ENCODE measurements at regions not wholly inside any gene's neighbourhood (a gene's known extent, or its start where the extent isn't known, plus 50 kb on each side); places are given as distances from the start of the nearest gene placed in this dataset.
A peak's percentile ranks its signal among the peaks of the same experiment; 100 is the strongest.

DNA sequence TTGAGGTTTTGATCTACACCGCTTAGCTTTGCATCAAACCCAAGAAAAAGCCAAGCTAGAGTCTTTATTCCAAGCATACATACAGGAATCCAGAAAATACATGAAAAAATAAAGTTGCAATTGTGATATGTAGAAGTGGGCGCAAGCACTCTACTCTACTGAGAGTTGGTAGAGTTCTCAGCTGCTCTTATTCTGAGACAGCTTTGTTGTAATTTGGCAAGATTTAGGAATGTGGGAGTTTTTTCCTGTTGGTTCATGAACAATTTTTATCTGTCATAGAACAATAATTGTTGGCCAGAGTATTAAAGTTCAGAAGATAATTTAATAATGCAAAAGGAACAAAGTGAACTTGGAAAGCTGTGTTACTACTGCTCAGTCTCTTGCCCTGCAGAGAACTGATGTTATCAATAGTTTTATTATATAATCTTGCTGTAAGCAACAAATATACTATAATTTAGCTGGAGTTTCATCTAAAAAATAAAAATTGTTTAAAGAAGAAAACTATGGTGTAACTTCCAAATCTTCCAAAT, 302.0 kb upstream of the RND3 start:
- Histone ChIP-seq H3K4me1 (no peaks in the 10 kb centered on the region), H2AFZ (replicated peaks) (no peak overlapping the region), H3K27me3 (no peaks in the 10 kb centered on the region), H3F3A (ENCODE audit: low read depth) (no peaks in the 10 kb centered on the region), H3K9ac (no peak overlapping the region), H3K9me3 (ENCODE audit: low read depth) (no peaks in the 10 kb centered on the region), H3K4me2 (no peak overlapping the region), H3K27ac (no peak overlapping the region), H3K36me3 (no peaks in the 10 kb centered on the region), H3K4me3 (no peak overlapping the region), H3K79me2 (ENCODE audit: low read depth) (no peaks in the 10 kb centered on the region), H4K20me1 (ENCODE audit: low read depth) (no peaks in the 10 kb centered on the region)
- Mint-ChIP-seq H3K27ac (no peak overlapping the region), H3K27me3 (ENCODE audit: insufficient read depth, low read depth) (no peaks in the 10 kb centered on the region), H3K4me1 (peaks cover 5% of the 10 kb centered on the region), H3K9me3 (peaks cover 16% of the 10 kb centered on the region), H3K36me3 (peaks cover 1% of the 10 kb centered on the region), H3K4me3 (no peak overlapping the region)
- no peak for DNase-seq (ENCODE audit: low spot score)
- TF ChIP-seq, protein P1, sequence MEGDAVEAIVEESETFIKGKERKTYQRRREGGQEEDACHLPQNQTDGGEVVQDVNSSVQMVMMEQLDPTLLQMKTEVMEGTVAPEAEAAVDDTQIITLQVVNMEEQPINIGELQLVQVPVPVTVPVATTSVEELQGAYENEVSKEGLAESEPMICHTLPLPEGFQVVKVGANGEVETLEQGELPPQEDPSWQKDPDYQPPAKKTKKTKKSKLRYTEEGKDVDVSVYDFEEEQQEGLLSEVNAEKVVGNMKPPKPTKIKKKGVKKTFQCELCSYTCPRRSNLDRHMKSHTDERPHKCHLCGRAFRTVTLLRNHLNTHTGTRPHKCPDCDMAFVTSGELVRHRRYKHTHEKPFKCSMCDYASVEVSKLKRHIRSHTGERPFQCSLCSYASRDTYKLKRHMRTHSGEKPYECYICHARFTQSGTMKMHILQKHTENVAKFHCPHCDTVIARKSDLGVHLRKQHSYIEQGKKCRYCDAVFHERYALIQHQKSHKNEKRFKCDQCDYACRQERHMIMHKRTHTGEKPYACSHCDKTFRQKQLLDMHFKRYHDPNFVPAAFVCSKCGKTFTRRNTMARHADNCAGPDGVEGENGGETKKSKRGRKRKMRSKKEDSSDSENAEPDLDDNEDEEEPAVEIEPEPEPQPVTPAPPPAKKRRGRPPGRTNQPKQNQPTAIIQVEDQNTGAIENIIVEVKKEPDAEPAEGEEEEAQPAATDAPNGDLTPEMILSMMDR (IDR thresholded peaks at IDR 0.05) = no peak
- no peak for TF ChIP-seq EZH2 (IDR thresholded peaks at IDR 0.05)
- TF ChIP-seq EZH2phosphoT487 (IDR thresholded peaks at IDR 0.05) = no peak

DNA sequence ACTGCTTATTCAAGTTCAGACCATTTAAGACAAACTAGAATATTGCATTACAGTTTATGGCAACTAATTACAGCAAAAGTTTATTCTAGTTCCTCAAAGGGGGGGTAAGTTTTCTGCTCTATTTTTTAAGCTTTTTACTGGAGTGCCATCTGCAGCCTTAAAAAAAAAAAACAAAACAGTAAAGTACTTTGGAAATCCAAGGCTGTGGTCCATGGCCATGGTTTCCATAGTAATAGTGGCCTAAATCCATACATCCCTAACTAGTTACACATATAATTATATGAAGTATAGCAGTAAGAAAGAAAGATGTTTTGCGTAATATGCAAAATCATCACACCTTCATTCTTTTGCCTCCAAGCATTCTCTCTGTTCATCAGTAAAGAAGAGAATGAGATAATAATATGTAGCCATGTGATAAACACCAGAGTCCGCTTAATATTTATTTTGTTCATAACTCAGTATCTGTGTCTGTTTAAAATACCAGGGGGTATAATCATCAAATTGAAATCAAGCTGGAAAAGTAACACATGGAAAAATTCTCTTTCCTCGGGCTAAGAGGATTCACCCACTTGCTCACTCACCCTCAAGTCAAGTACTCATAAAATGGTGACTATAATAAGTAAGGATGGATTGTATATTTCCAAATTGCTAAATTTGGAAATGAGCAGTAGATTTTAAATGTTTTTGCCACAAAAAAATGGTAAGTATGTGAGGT, 301.1 kb upstream of the RND3 start:
- TF ChIP-seq EZH2phosphoT487 (IDR thresholded peaks at IDR 0.05) = no peak
- TF ChIP-seq EZH2 (IDR thresholded peaks at IDR 0.05) = no peak
- TF ChIP-seq, protein P1 (IDR thresholded peaks at IDR 0.05) = no peak
- H3K27me3 ChIP-seq = no peaks in the 10 kb centered on the region
- Mint-ChIP-seq H3K27ac (no peak overlapping the region), H3K27me3 (ENCODE audit: insufficient read depth, low read depth) (no peaks in the 10 kb centered on the region), H3K9me3 (peaks cover 10% of the 10 kb centered on the region), H3K4me1 (peaks cover 5% of the 10 kb centered on the region), H3K36me3 (no peaks in the 10 kb centered on the region), H3K4me3 (no peak overlapping the region)
- no peak overlapping the region for H3K4me3 ChIP-seq
- no peaks in the 10 kb centered on the region for H3F3A ChIP-seq (ENCODE audit: low read depth)
- no peaks in the 10 kb centered on the region for H3K4me1 ChIP-seq
- no peaks in the 10 kb centered on the region for H3K36me3 ChIP-seq
- no peaks in the 10 kb centered on the region for H3K9me3 ChIP-seq (ENCODE audit: low read depth)
- no peak overlapping the region for H3K9ac ChIP-seq
- no peak overlapping the region for H2AFZ ChIP-seq (replicated peaks)
- no peak for DNase-seq (ENCODE audit: low spot score)
- no peaks in the 10 kb centered on the region for H3K79me2 ChIP-seq (ENCODE audit: low read depth)
- no peak overlapping the region for H3K27ac ChIP-seq
- H3K4me2 ChIP-seq = no peak overlapping the region
- no peaks in the 10 kb centered on the region for H4K20me1 ChIP-seq (ENCODE audit: low read depth)

- Mint-ChIP-seq H3K4me3 (no peak overlapping the region), H3K27me3 (ENCODE audit: insufficient read depth, low read depth) (no peaks in the 10 kb centered on the region), H3K4me1 (peaks cover 5% of the 10 kb centered on the region), H3K36me3 (no peaks in the 10 kb centered on the region), H3K27ac (no peak overlapping the region), H3K9me3 (peaks cover 10% of the 10 kb centered on the region)
- no peaks in the 10 kb centered on the region for H3K9me3 ChIP-seq (ENCODE audit: low read depth)
- TF ChIP-seq, protein P1 (IDR thresholded peaks at IDR 0.05) = no peak
- TF ChIP-seq EZH2 (IDR thresholded peaks at IDR 0.05) = no peak
- no peaks in the 10 kb centered on the region for H4K20me1 ChIP-seq (ENCODE audit: low read depth)
- DNase-seq (ENCODE audit: low spot score) = no peak
- no peaks in the 10 kb centered on the region for H3F3A ChIP-seq (ENCODE audit: low read depth)
- no peak overlapping the region for H3K27ac ChIP-seq
- H2AFZ ChIP-seq (replicated peaks) = peak overlapping the region; percentile 55
- no peak overlapping the region for H3K4me3 ChIP-seq
- H3K36me3 ChIP-seq = no peaks in the 10 kb centered on the region
- no peaks in the 10 kb centered on the region for H3K79me2 ChIP-seq (ENCODE audit: low read depth)
- no peak overlapping the region for H3K4me2 ChIP-seq
- H3K9ac ChIP-seq = no peak overlapping the region
- no peaks in the 10 kb centered on the region for H3K4me1 ChIP-seq
- H3K27me3 ChIP-seq = no peaks in the 10 kb centered on the region
Observed at GRCh38 chr2:150787353-150788093, 300.1 kb upstream of the RND3 start.
